ENCODE measurements at regions not wholly inside any gene's neighbourhood (a gene's known extent, or its start where the extent isn't known, plus 50 kb on each side); places are given as distances from the start of the nearest gene placed in this dataset.

DNA sequence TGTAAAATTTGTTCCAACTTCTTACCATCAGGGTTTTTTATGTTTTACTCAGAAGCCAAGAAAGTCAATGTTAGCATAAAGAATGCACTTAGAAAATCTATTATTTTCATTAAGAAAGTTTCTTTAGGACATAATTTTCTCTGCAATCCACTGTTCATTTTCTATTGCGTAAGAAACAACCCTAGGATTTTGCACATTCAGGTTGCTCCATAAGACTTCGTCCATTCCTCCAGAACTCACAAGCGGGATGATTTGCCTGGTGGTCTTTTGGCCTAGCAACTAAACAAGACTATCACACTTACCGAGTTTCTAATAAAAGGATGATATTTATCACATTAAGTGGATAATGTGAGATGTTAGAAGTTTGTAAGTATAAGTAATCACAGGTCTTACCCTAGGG lies 376.3 kb upstream of the INTU start:
- TF ChIP-seq, protein P1, sequence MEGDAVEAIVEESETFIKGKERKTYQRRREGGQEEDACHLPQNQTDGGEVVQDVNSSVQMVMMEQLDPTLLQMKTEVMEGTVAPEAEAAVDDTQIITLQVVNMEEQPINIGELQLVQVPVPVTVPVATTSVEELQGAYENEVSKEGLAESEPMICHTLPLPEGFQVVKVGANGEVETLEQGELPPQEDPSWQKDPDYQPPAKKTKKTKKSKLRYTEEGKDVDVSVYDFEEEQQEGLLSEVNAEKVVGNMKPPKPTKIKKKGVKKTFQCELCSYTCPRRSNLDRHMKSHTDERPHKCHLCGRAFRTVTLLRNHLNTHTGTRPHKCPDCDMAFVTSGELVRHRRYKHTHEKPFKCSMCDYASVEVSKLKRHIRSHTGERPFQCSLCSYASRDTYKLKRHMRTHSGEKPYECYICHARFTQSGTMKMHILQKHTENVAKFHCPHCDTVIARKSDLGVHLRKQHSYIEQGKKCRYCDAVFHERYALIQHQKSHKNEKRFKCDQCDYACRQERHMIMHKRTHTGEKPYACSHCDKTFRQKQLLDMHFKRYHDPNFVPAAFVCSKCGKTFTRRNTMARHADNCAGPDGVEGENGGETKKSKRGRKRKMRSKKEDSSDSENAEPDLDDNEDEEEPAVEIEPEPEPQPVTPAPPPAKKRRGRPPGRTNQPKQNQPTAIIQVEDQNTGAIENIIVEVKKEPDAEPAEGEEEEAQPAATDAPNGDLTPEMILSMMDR (IDR thresholded peaks at IDR 0.05): no peak
- TF ChIP-seq EP300 (IDR thresholded peaks at IDR 0.05) (no peak), POLR2A (IDR thresholded peaks at IDR 0.05) (no peak)
